ENCODE measurements at regions not wholly inside any gene's neighbourhood (a gene's known extent, or its start where the extent isn't known, plus 50 kb on each side); places are given as distances from the start of the nearest gene placed in this dataset.
"Not testable (repeated sequence)": the region's sequence is repeated elsewhere in the genome, so short reads cannot be mapped to it uniquely, and the experiment has no call there.

DNA sequence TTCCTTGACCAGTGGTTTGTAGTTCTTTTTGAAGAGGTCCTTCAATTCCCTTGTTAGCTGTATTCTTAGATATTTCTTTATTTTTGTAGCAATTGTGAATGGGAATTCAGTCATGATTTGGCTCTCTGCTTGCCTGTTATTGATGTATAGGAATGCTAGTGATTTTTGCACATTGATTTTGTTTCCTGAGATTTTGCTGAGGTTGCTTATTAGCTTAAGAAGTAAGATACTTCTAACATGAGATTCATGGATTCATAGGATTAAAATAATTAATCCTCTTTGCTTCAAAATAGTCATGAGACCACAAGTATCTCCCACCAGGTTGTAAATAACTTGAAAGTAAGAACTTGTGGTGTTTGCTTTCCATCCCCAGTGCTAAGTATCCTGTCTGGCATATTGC, 308.9 kb downstream of the DTHD1 start:
- no peak for DNase-seq (ENCODE audit: low read depth)

DNA sequence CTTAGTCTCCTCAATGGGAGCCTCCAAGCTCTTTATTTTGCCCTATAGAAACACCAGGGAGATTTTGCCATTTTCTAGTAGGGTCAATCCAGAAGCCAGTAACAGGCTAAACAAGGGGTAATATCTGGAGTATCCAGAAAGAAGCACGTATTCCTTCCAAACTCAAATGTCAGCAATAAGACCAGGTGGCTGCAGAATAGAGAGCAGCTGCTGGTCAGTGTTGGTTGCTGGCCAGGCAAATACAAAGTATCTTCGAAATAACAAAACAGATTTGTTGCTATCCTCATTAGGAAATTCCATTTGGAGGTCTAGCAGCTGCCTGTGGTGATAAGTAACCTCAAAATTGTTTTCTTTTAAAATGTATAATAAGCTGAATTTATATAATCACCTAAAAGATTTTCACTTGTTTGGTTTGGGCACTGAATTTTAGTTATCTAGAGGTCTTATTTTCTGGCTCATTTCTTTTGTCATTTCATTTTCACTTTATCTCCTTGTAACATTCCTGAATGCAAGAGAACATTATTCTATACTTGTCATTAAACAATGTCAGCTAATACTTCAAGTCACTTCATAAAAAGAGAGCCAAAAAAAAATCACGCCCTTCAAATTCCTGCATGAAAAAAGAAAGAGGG, 320.6 kb downstream of the DTHD1 start:
- no peak for DNase-seq (ENCODE audit: low read depth)

DNA sequence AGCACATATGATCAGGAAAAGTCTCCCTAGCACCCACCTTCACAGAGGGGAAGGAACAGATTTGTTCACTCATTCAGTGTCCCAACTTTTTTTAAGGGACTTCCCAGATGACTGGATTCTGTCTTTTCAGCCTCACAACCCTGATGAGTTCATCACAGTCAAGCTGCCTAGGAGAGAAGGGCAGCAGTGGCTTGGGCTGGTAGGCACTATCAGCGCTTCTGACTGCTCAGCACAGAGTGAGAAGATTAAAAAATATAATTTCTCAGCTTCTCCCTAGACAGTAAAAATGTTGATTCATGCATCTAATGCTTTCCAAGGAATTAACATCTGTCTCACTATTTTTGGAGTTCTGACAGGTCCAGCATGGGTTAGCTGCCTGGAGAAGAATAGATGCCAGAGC, 328.2 kb downstream of the DTHD1 start:
- DNase-seq (ENCODE audit: low read depth), result no peak

DNA sequence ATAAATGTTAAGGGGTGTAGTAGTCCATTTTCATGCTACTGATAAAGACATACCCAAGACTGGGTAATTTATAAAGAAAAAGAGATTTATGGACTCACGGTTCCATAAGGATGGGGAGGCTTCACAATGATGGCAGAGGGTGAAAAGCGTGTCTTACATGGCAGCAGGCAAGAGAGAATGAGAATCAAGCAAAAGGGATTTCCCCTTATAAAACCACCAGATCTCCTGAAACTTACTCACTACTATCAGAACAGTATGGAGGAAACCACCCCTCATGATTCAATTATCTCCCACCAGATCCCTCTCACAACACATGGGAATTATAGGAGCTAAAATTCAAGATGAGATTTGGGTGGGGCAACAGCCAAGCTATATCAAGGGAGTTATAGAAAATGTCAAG, 329.2 kb downstream of the DTHD1 start:
- no peak for DNase-seq (ENCODE audit: low read depth)

DNA sequence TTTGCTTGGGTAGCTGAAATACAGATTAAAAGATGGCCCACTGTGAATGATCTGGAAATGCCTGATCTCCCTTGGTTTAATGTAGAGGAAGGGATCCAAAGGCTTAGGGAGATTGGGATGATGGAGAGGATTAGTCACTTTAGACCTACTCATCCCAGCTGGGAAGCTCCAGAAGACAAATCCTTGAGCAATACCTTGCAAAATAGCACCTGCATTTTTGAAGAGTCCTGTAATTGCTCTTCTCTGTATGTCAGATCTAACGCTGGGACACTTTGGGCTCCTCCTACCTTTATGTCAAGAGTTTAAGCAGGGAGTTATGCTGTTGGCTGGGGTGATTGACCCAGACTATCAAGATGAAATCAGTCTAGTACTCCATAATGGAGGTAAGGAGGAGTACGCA, 331.7 kb downstream of the DTHD1 start:
- not testable (repeated sequence) for DNase-seq (ENCODE audit: low read depth)

DNA sequence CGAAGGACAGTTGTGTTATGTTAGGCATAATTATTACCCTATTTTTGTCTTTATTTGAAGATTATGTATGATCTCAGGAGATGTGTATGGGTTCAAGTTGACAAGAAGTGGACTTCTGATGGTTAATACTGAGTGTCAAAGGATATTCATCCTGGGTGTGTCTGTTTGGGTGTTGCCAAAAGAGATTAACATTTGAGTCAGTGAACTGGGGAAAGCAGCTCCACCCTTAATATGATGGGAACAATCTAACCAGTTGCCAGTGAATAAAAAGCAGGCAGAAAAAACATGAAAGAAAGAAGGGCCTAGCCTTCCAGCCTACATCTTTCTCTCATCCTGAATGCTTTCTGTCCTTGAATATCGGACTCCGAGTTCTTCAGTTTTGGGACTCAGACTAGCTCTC, 332.6 kb downstream of the DTHD1 start:
- DNase-seq (ENCODE audit: low read depth), result no peak

DNA sequence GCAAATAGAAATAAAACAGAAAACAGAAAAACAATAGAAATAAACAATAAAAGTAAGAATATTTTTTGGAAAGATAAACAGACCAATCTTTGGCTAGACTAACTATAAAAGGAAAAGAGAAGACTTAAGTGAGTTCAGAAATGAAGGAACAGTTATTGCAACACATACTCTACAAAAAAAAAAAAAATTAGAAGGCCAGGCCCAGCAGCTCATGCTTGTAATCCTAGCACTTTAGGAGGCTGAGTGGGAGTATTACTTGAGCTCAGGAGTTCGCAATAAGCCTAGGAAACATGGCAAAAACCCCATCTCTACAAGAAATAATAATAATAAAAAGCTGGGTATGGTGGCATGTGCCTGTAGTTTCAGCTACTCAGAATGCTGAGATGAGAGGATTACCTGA, 336.7 kb downstream of the DTHD1 start:
- DNase-seq (ENCODE audit: low read depth), result no peak

DNA sequence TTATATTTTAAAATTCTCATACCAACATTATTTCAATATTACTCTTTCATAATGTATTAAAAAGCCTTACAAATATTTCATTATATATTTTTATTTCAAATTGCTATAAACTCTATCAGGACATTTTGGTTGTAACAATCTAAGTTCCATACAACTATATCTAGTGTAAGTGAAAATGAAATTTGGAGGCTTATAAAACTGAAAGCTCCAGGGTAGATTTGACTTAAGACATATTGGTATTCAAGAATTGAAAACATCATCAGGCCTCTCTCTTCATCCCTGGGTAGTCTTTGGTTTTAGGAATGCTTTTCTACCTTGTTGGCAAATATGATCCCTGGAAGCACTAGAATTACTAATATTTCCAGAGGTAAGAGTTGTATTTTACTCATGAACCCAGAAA, 342.6 kb downstream of the DTHD1 start:
- no peak for DNase-seq (ENCODE audit: low read depth)

DNA sequence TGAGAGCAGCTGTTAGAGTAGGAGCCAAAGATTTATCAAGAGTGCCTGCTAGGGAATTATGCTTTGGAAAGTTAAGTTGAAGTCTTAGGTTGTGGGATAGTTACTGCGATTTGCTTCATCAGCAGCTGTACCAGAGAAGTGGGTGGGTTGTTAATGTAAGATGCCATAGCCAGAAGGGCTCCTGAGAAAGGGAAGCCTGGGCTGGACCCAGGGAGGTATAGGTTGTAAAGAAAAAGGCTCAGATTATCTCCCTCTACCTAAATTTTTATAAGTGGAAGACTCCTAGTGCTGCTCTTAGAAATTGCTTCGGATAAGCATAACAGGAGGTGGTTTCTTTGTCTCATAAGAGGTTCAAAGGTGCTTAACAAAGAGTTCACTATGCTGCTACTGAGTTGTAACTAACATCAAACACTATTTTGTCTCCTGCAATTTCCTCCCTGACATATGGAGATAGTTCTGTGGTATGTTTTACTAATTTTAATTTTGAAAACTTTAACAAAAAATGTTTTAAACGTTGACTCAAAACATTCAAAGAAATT, 356.9 kb downstream of the DTHD1 start:
- no peak for DNase-seq (ENCODE audit: low read depth)

DNA sequence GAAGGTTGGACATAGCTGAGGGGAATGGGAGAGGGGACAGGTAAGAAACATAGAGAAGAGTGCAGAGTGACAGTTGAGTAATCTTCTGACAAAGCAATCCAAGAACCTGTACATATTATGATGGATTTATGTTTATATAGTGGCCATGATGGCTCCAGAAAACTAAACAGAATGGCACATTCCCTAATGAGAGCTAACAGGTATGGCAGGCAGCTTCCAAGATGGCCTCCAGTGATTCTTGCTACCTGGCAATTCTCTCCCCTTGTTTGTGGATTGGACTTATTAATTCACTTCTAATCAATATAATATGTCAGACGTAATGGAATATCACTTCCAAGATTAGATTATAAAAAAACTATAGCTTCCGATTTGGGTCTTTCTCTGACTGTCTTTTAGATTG, 359.5 kb downstream of the DTHD1 start:
- DNase-seq (ENCODE audit: low read depth), result no peak

DNA sequence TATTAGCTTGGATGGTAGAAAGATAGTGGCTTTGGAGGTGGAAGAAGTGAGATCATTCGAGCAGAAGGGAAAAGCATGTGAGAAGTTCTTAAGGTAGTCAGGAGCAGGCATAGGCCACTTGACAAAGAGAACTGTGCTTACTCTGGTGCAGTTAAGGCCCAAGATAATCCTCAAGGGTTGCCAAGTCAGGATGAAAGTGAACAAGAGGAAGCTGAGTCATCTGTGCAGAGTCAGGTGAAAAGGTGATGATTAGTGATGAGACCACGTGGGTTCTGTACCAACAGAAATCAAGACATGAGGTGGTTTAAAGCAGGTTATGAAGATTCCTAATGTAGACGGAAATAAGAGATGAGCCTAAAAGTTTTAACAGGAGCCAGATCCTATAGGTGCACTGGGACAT, 369.8 kb downstream of the DTHD1 start:
- DNase-seq (ENCODE audit: low read depth), result no peak

DNA sequence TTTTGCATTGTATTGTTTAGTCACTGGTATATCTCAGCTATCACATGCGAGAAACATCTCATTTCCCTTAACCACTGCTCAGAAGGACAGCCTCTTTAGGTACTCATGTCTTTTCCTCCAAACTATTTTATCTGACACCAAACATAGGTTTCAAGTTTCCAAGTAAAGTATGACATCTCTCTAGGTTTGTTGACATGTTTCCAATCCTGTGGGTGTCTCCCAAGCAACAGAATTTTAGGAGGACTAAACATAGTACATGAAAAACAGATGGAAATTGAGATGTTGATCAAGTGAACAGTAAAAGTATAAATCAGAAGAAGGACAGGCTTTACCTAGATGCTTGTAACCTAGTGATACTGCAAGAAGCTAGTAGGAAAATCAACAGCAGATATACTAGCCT, 371.4 kb downstream of the DTHD1 start:
- no peak for DNase-seq (ENCODE audit: low read depth)

DNA sequence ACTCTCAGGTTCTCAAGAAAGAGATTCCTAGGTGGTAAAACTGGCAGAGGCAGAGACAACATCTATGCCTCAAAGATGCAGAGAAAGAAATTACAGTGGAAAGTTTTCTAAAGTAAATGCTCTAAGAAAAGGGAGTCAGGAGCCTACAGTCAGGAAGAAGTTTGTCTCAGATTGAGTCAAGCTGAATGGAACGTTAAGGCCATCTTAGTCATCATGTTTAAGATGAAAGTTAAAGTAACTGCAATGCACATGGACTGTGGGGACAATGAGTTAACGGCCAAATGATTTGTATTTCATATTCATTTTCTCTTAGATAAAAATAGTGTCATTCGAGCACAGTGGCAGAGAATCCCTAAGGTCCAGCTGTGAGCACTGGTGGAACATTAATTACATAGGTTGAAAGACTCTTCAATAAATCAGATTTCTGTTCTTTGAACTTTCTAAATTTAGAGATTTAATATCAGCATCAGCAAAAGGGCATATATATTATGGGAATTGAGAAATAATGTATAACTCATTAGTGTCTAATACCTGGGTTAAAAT, 384.6 kb downstream of the DTHD1 start:
- DNase-seq (ENCODE audit: low read depth), result no peak

DNA sequence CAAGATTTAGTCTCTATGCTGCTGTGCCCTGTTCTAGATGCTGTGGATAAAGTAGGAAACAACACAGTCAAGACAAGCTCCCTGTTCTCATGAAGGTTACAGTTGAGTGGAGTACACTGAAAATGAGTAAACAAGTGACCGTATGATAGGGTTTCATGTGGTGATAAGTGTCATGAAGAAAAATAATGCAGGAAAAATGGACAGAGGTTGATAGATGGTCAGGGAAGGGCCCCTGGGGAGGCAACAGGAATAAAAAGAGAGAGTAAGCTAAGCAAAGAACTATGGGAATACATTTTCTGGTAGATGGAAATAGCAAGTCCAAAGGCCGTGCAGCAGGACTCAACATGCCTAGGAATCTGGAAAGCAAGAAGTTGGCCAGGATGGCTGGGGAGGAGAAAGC, 394.0 kb downstream of the DTHD1 start:
- no peak for DNase-seq (ENCODE audit: low read depth)

DNA sequence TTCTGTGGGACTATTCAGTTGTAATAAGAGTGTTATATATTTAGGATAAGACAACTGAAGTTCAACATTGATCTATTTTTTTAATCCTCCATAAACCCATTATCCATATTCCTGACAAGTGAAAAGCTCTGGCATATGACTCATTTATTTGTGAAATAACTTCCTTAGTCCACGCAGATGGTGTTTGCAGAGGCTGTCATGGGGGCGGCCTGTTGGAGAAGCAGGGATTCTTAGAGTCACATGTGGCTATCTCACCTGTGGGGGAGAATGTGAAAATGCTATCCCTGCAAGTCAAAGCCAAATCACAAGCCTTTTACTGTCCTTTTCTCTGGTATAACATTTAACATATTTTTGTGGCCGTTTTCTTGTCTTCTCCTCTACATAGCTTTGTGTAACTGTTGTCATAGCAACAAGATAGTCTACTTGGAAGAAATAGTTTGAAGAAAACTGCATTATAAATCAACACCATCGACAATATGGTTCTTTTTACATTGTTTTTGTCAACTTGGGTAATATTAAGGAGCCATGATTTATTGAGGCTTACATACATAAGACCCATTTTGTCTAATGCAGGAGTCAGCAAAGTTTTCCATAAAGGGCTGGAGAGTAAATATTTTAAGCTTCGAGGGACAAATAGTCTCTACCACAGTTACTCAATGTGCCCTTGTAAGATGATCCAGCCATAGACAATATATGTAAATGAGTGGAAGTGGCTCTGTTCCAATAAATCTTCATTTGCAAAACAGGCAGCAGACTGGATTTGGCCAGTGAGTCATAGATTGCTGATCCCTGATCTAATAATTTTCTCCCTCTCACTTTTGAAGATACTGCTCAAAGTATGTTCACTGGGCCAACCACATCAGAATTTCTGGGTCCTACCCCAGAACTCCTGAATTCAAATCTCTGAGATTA, 395.0 kb downstream of the DTHD1 start:
- no peak for DNase-seq (ENCODE audit: low read depth)

DNA sequence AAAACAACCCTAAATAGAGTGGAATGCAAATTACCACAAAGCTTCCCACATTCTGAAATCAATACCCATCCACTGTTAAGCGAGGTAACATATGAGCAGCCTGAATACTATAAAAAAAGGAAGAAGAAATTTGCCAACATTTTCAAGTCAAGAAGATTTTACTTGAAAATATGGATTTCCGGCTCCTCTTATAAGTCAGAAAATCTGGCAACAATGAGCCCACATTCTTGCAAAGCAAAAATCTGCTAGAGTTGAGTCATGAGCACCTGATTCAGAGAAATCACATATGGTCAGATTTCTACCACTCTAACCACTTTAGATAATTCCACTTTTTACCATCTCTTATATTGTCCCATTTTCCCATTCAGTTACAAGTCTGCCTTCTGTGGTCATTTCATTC, 395.7 kb downstream of the DTHD1 start:
- DNase-seq (ENCODE audit: low read depth), result no peak

DNA sequence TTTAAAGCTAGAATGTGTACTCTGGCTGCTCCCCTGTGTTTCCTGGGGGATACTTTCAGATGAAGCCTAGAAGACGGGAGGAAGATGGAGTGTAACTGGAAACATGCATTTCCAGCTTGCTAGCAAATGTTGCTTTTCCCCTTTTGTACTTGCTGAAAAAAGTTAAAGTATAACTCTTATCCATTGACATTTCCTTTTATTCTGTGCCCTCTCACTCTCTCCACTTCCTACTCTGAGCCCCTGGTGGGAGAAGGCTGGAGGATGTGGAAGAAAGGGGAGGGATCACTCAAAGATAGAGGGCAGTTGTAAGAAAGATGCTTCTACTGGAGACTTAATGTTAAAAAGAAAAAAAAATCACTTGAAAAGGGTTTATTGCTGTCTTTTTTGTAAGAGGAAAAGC, 396.5 kb downstream of the DTHD1 start:
- DNase-seq (ENCODE audit: low read depth), result no peak

DNA sequence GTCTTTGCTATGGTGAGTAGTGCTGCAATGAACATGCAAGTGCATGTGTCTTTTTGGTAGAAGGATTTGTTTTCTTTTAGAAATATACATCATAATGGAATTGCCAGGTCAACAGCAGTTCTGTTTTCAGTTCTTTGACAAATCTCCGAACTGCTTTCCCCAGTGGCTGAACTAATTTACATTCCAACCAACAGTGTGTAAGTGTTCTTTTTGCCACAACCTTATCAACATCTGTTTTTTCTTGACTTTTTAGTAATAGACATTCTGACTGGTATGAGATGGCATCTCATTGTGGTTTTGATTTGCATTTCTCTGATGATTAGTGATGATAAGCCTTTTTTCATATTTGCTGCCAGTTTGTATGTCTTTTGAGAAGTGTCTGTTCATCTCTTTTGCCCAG, 406.3 kb downstream of the DTHD1 start:
- no peak for DNase-seq (ENCODE audit: low read depth)

DNA sequence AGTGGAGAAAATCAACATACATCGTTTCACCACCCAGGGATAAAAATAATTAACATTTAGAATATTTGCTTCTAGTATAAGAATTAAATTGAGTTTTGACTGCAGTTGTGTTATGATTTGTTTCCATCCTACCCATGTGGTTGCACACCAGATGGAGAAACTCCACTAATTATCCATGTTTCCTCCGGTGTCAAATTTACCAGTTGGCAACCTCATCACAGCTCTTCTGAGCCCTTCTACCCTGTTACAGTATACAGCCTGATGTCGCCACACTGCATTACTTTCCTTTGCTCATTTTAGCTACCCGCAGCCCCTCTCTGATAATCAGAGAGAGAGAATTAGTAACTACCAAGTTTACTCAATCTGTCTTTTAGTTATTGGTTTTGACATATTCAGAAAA, 411.2 kb downstream of the DTHD1 start:
- no peak for DNase-seq (ENCODE audit: low read depth)

DNA sequence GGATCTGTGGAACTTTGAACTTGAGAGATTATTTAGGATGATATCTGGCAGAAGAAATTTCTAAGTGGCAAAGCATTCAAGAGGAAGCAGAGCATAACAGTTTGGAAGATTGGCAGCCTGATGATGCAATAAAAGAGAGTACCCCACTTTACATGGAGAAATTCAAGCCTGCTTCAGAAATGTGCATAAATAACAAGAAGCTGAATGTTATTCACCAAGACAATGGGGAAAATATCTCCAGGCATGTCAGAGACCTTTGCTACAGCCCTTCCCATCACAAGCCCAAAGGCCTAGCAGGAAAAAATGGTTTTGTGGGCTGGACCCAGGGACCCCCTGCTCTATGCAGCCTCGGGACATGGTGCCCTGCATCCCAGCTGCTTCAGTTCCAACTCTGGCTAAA, 420.8 kb downstream of the DTHD1 start:
- no peak for DNase-seq (ENCODE audit: low read depth)

DNA sequence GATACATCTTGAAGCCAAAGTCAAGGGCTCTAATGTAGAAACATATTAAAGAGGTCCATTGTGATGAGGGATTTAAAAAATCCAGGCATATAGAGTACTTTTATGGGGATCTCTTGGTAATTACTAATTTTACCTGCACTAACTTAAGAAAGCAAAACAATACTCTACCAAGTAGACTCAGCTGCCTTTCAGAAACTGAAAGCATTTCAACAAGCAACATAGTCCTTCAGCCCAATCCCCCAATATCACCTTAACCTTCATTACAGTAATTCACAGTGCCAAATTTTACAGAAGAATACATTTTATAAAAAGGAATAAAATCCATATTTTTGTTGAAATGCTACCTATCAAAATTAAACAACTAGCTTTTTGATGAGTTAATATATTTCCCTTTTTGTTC, 422.9 kb downstream of the DTHD1 start:
- DNase-seq (ENCODE audit: low read depth), result no peak

DNA sequence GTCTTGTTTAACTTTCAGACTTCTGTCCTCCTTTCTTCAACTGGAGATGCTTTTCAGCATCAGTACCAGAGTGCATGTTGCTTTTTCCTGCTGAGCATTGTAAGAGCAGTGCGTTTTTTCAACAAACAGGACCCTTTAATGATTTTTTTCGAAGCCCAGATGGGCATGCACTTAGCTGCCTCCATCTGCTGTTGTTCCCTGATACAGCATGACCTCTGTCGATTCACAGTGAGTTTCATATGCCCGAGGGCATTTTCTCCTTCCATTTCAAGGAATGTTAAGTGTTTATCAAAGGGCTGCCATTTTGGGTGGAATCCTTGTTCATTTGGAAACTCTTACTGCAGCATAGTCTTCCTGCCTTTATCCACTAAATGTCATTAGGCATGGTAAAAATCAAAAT, 428.6 kb downstream of the DTHD1 start:
- DNase-seq (ENCODE audit: low read depth), result no peak

DNA sequence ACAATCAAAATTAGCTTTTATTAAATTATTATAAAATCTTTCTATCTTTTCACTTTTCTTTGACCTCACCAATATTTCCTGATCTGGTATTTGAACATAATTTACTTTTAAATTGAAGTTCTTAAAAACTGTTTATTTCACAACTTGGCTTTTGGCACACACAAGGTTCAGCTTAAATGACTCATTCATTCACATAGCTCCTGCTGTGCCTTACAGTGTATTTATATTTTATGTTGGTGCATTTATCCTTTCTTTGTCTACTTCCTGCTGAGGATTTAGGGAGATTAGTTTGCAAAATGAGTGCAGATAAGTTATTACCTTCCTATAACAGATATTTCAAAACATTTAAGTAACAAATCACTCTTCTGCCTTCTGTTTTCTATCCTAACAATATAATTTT, 430.6 kb downstream of the DTHD1 start:
- no peak for DNase-seq (ENCODE audit: low read depth)
